ENCODE measurements at regions not wholly inside any gene's neighbourhood (a gene's known extent, or its start where the extent isn't known, plus 50 kb on each side); places are given as distances from the start of the nearest gene placed in this dataset.

DNA sequence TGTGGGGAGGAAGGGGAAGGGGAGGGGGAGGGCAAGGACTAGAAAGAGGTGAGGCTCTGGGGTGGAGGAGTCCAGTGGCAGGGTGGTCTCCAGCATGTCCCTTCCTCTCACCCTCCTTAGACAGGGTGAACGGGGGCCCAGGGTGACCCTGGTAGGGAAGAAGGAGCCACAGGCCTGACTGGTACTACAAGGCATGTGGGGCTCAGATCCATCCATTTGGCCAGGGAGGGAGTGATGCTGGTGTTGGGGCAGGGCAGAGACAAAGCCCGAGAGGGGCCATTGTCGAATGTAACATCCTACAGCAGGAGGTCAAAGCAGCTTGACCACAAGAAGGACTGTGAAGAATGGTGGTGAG, 69.0 kb upstream of the SHISAL1 start:
- Histone ChIP-seq H3K9ac (ENCODE audit: control insufficient read depth, extremely low read depth, insufficient read depth, low read length) (no peak overlapping the region), H3K4me3 (ENCODE audit: control insufficient read depth in 2 of 3, extremely low read depth in 1 of 3, insufficient read depth in 2 of 3, low read depth in 1 of 3, low read length in 3 of 3) (no peak overlapping the region), H3K9me1 (ENCODE audit: control insufficient read depth, extremely low read depth, insufficient read depth, low read length) (no peaks in the 10 kb centered on the region), H3K4me1 (ENCODE audit: control insufficient read depth, extremely low read depth, insufficient read depth, low read length) (no peaks in the 10 kb centered on the region), H3K27ac (ENCODE audit: control insufficient read depth, insufficient read depth, low read length) (no peak overlapping the region), H3K4me2 (ENCODE audit: control insufficient read depth, extremely low read depth, insufficient read depth, low read depth, low read length) (no peak overlapping the region), H3K27me3 (ENCODE audit: control insufficient read depth, extremely low read depth, insufficient read depth, low read length) (peaks cover 19% of the 10 kb centered on the region), H3K79me2 (ENCODE audit: control insufficient read depth, insufficient read depth, low read length) (no peaks in the 10 kb centered on the region), H2AFZ (ENCODE audit: control insufficient read depth, low read length) (no peak overlapping the region), H4K20me1 (ENCODE audit: control insufficient read depth, extremely low read depth, insufficient read depth, low read length) (no peaks in the 10 kb centered on the region), H3K9me3 (ENCODE audit: control insufficient read depth, low read depth, low read length) (no peaks in the 10 kb centered on the region), H3K36me3 (ENCODE audit: control insufficient read depth in 2 of 2, extremely low read depth in 1 of 2, insufficient read depth in 2 of 2, low read length in 2 of 2) (no peaks in the 10 kb centered on the region)
- TF ChIP-seq EZH2 (IDR thresholded peaks at IDR 0.05; ENCODE audit: low read length): no peak
- TF ChIP-seq, protein P1, sequence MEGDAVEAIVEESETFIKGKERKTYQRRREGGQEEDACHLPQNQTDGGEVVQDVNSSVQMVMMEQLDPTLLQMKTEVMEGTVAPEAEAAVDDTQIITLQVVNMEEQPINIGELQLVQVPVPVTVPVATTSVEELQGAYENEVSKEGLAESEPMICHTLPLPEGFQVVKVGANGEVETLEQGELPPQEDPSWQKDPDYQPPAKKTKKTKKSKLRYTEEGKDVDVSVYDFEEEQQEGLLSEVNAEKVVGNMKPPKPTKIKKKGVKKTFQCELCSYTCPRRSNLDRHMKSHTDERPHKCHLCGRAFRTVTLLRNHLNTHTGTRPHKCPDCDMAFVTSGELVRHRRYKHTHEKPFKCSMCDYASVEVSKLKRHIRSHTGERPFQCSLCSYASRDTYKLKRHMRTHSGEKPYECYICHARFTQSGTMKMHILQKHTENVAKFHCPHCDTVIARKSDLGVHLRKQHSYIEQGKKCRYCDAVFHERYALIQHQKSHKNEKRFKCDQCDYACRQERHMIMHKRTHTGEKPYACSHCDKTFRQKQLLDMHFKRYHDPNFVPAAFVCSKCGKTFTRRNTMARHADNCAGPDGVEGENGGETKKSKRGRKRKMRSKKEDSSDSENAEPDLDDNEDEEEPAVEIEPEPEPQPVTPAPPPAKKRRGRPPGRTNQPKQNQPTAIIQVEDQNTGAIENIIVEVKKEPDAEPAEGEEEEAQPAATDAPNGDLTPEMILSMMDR (optimal IDR thresholded peaks at IDR 0.05 in 1 of 3, IDR thresholded peaks at IDR 0.05 in 1 of 3, conservative IDR thresholded peaks at IDR 0.05 in 1 of 3; ENCODE audit: extremely low read depth in 1 of 3, insufficient read depth in 2 of 3, low read length in 3 of 3): no peak
- dilution Hi-C loops (cut with MboI; ENCODE audit: extremely low pct_ligation_motif_present, low sequenced_read_pairs): no loop called here
- DNase-seq (ENCODE audit: low read depth, low spot score): no peak
- FAIRE-seq: no peak

DNA sequence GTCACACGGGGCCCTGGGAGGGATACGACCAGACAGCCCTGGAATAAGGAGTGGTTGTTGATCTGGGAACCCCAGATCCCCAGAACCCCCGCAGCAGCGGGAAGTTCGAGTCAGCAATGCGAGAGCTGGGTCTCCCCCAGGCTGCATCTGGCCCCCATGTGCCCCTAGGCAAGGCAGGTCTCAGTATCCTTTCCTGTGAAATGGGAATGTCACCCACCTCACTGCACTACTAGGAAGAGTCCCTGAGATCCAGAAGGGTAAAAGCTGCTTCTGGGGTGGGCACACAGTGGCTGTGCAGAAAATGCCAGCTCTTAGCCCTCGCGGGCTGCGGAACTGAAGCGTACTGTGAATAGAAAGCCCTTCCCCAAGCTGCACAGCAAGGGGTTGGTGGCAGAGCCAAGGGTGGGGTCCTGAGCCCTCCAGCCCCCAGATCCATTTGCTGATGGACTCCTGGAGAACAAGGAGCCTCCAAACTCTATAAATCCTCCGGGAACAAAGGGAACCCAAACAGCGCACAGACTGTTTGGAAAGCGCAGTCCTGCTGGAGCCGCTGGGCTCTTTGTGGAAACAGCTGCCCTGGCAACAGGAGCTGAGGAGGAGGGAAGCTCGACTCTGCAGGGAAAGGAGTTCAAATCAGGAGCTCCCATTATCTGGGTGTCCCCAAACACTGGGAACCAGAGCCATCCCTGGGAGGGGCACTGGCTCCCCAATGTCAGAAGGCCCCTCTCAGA, 68.2 kb upstream of the SHISAL1 start:
- Histone ChIP-seq H3K27me3 (ENCODE audit: control insufficient read depth, extremely low read depth, insufficient read depth, low read length) (peaks cover 19% of the 10 kb centered on the region), H3K79me2 (ENCODE audit: control insufficient read depth, insufficient read depth, low read length) (no peaks in the 10 kb centered on the region), H3K9ac (ENCODE audit: control insufficient read depth, extremely low read depth, insufficient read depth, low read length) (no peak overlapping the region), H3K4me1 (ENCODE audit: control insufficient read depth, extremely low read depth, insufficient read depth, low read length) (no peaks in the 10 kb centered on the region), H3K36me3 (ENCODE audit: control insufficient read depth in 2 of 2, extremely low read depth in 1 of 2, insufficient read depth in 2 of 2, low read length in 2 of 2) (no peaks in the 10 kb centered on the region), H3K9me1 (ENCODE audit: control insufficient read depth, extremely low read depth, insufficient read depth, low read length) (no peaks in the 10 kb centered on the region), H4K20me1 (ENCODE audit: control insufficient read depth, extremely low read depth, insufficient read depth, low read length) (no peaks in the 10 kb centered on the region), H3K4me2 (ENCODE audit: control insufficient read depth, extremely low read depth, insufficient read depth, low read depth, low read length) (no peak overlapping the region), H2AFZ (ENCODE audit: control insufficient read depth, low read length) (no peak overlapping the region), H3K4me3 (ENCODE audit: control insufficient read depth in 2 of 3, extremely low read depth in 1 of 3, insufficient read depth in 2 of 3, low read depth in 1 of 3, low read length in 3 of 3) (no peak overlapping the region), H3K9me3 (ENCODE audit: control insufficient read depth, low read depth, low read length) (no peaks in the 10 kb centered on the region), H3K27ac (ENCODE audit: control insufficient read depth, insufficient read depth, low read length) (no peak overlapping the region)
- TF ChIP-seq, protein P1 (optimal IDR thresholded peaks at IDR 0.05 in 1 of 3, IDR thresholded peaks at IDR 0.05 in 1 of 3, conservative IDR thresholded peaks at IDR 0.05 in 1 of 3; ENCODE audit: extremely low read depth in 1 of 3, insufficient read depth in 2 of 3, low read length in 3 of 3): no peak
- TF ChIP-seq EZH2 (IDR thresholded peaks at IDR 0.05; ENCODE audit: low read length): no peak
- DNase-seq (ENCODE audit: low read depth, low spot score) (no peak), FAIRE-seq (no peak)
- dilution Hi-C loops (cut with MboI; ENCODE audit: extremely low pct_ligation_motif_present, low sequenced_read_pairs): no loop called here
